ENCODE measurements at regions not wholly inside any gene's neighbourhood (a gene's known extent, or its start where the extent isn't known, plus 50 kb on each side); places are given as distances from the start of the nearest gene placed in this dataset.
"Not testable (repeated sequence)": the region's sequence is repeated elsewhere in the genome, so short reads cannot be mapped to it uniquely, and the experiment has no call there.

DNA sequence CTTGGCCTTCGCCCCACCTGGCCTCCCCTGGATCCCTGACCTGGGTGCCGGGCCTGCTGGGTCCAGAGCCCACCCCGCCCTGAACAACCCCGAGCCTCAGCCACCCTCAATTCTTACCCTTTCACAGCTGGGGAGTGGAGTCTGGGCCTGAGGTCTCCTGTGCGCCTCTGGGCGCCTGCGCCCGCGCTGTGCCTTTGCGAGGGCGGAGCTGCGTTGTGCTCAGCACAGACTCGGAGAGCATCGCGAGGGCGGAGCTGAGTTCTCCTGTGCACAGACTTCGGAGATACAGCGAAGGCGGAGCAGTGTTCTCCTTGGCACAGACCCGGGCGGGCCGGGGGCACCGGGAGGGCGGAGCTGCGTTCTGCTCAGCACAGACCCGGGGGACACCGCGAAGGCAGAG lies 123.3 kb downstream of the PPIAL4E start:
- TF ChIP-seq EZH2 (IDR thresholded peaks at IDR 0.05; ENCODE audit: low read depth, unreplicated experiment); ZNF114 (CRISPR knock-in tag; IDR thresholded peaks at IDR 0.05); POLR2AphosphoS5 (IDR thresholded peaks at IDR 0.05; ENCODE audit: low read depth); ZNF331 (CRISPR knock-in tag; IDR thresholded peaks at IDR 0.05; ENCODE audit: low read depth); JUNB (IDR thresholded peaks at IDR 0.05; ENCODE audit: unreplicated experiment): not testable (repeated sequence)
- TF ChIP-seq, protein P1, sequence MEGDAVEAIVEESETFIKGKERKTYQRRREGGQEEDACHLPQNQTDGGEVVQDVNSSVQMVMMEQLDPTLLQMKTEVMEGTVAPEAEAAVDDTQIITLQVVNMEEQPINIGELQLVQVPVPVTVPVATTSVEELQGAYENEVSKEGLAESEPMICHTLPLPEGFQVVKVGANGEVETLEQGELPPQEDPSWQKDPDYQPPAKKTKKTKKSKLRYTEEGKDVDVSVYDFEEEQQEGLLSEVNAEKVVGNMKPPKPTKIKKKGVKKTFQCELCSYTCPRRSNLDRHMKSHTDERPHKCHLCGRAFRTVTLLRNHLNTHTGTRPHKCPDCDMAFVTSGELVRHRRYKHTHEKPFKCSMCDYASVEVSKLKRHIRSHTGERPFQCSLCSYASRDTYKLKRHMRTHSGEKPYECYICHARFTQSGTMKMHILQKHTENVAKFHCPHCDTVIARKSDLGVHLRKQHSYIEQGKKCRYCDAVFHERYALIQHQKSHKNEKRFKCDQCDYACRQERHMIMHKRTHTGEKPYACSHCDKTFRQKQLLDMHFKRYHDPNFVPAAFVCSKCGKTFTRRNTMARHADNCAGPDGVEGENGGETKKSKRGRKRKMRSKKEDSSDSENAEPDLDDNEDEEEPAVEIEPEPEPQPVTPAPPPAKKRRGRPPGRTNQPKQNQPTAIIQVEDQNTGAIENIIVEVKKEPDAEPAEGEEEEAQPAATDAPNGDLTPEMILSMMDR (conservative IDR thresholded peaks at IDR 0.05; ENCODE audit: low read depth in 2 of 2), result not testable (repeated sequence)
- TF ChIP-seq, protein P2, sequence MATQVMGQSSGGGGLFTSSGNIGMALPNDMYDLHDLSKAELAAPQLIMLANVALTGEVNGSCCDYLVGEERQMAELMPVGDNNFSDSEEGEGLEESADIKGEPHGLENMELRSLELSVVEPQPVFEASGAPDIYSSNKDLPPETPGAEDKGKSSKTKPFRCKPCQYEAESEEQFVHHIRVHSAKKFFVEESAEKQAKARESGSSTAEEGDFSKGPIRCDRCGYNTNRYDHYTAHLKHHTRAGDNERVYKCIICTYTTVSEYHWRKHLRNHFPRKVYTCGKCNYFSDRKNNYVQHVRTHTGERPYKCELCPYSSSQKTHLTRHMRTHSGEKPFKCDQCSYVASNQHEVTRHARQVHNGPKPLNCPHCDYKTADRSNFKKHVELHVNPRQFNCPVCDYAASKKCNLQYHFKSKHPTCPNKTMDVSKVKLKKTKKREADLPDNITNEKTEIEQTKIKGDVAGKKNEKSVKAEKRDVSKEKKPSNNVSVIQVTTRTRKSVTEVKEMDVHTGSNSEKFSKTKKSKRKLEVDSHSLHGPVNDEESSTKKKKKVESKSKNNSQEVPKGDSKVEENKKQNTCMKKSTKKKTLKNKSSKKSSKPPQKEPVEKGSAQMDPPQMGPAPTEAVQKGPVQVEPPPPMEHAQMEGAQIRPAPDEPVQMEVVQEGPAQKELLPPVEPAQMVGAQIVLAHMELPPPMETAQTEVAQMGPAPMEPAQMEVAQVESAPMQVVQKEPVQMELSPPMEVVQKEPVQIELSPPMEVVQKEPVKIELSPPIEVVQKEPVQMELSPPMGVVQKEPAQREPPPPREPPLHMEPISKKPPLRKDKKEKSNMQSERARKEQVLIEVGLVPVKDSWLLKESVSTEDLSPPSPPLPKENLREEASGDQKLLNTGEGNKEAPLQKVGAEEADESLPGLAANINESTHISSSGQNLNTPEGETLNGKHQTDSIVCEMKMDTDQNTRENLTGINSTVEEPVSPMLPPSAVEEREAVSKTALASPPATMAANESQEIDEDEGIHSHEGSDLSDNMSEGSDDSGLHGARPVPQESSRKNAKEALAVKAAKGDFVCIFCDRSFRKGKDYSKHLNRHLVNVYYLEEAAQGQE (IDR thresholded peaks at IDR 0.05; ENCODE audit: unreplicated experiment), result not testable (repeated sequence)

All from GM23338 (cell line).